Astrocyte (in vitro differentiated cells and primary cell): ENCODE measurements at regions not wholly inside any gene's neighbourhood (a gene's known extent, or its start where the extent isn't known, plus 50 kb on each side); places are given as distances from the start of the nearest gene placed in this dataset.

Experiments used
- DNase-seq: peaks from one replicate; pipeline ENCODE4 v3.0.0-alpha.2; 2010; ENCODE audit warnings: low read depth
- FAIRE-seq: peaks from 2 replicates; lab custom pipeline; 2011; peaks lifted over from hg19 to GRCh38; lab: Jason Lieb, UNC
- H2AFZ ChIP-seq: 2 replicates; pipeline ENCODE4 v1.6.0; 2012; ENCODE audit warnings: low read depth, low read length, inconsistent platforms
- H3K27ac ChIP-seq: 2 replicates; pipeline ENCODE4 v1.5.1; 2011; ENCODE audit warnings: low read depth, low read length, inconsistent platforms
- H3K27me3 ChIP-seq: 2 replicates; pipeline ENCODE4 v1.6.0; 2011; ENCODE audit warnings: low read length, inconsistent platforms; ENCODE audit not compliant: insufficient read depth
- H3K36me3 ChIP-seq: 2 replicates; pipeline ENCODE4 v1.5.1; 2011; ENCODE audit warnings: low read length, inconsistent platforms; ENCODE audit not compliant: insufficient read depth
- H3K4me1 ChIP-seq: 2 replicates; pipeline ENCODE4 v1.5.1; 2011; ENCODE audit warnings: low read length, inconsistent platforms; ENCODE audit not compliant: insufficient read depth
- H3K4me2 ChIP-seq: 2 replicates; pipeline ENCODE4 v1.6.0; 2012; ENCODE audit warnings: low read length, inconsistent platforms
- H3K4me3 ChIP-seq: 2 replicates; pipeline ENCODE4 v1.5.1; 2011; ENCODE audit warnings: low read depth, mild to moderate bottlenecking, low read length, inconsistent platforms; ENCODE audit not compliant: insufficient read depth
- H3K79me2 ChIP-seq: 2 replicates; pipeline ENCODE4 v1.6.0; 2012; ENCODE audit warnings: mild to moderate bottlenecking, low read length, inconsistent platforms; ENCODE audit not compliant: insufficient read depth
- H3K9ac ChIP-seq: 2 replicates; pipeline ENCODE4 v1.6.0; 2012; ENCODE audit warnings: mild to moderate bottlenecking, low read length, inconsistent platforms
- H3K9me3 ChIP-seq: 2 replicates; pipeline ENCODE4 v1.5.1; 2012; ENCODE audit warnings: low read depth, mild to moderate bottlenecking, low read length, inconsistent platforms; ENCODE audit not compliant: insufficient read depth
- H4K20me1 ChIP-seq: 2 replicates; pipeline ENCODE4 v1.6.0; 2012; ENCODE audit warnings: low read length, inconsistent platforms; ENCODE audit not compliant: insufficient read depth
- H3K27ac Mint-ChIP-seq: one replicate; pipeline ENCODE4 v1.8.0; 2021; ENCODE audit warnings: mild to moderate bottlenecking, mixed read lengths; ENCODE audit not compliant: unreplicated experiment
- H3K27me3 Mint-ChIP-seq: one replicate; pipeline ENCODE4 v1.8.0; 2021; ENCODE audit warnings: low read depth, mixed read lengths; ENCODE audit not compliant: unreplicated experiment
- H3K36me3 Mint-ChIP-seq: one replicate; pipeline ENCODE4 v1.8.0; 2021; ENCODE audit warnings: low read depth, mixed read lengths; ENCODE audit not compliant: unreplicated experiment
- H3K4me1 Mint-ChIP-seq: one replicate; pipeline ENCODE4 v1.8.0; 2021; ENCODE audit warnings: low read depth, mixed read lengths; ENCODE audit not compliant: unreplicated experiment
- H3K4me3 Mint-ChIP-seq: one replicate; pipeline ENCODE4 v1.8.0; 2021; ENCODE audit warnings: mild to moderate bottlenecking, moderate library complexity, mixed read lengths; ENCODE audit not compliant: unreplicated experiment
- H3K9me3 Mint-ChIP-seq: one replicate; pipeline ENCODE4 v1.8.0; 2021; ENCODE audit warnings: mild to moderate bottlenecking, mixed read lengths; ENCODE audit not compliant: unreplicated experiment
- EZH2 ChIP-seq: IDR thresholded peaks from 2 replicates; pipeline ENCODE4 v1.6.1; 2012; ENCODE audit warnings: mild to moderate bottlenecking, low read length, inconsistent platforms; ENCODE audit not compliant: insufficient read depth
- TF ChIP-seq, protein P1 (sequence below): IDR thresholded peaks from 2 replicates; pipeline ENCODE4 v1.5.1; 2011; ENCODE audit warnings: low read depth, mild to moderate bottlenecking, inconsistent platforms, low read length, moderate library complexity; ENCODE audit not compliant: insufficient read depth

DNA sequence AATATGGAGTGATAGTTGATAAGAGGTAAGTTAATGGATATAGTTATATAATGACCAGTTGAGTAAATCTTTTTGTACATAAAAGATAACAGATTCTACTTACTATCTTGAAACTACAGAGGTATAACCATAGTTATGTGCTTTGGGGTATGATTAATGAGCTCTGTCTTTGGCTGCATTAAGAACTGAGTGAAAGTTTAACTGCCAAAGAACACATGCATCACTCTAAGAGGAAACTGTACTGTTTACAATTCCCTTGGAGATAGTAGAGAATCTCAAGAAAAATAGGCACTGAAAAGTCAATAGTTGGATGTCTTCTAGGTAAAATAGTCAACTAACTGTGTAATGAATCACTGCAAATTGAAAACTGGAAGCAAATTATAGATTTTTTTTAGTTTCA lies 1129.5 kb downstream of the EPHA7 start:
- Histone ChIP-seq H2AFZ (no peak overlapping the region), H3K36me3 (no peaks in the 10 kb centered on the region), H3K4me3 (no peak overlapping the region), H3K27me3 (no peaks in the 10 kb centered on the region), H3K79me2 (no peaks in the 10 kb centered on the region), H4K20me1 (no peaks in the 10 kb centered on the region), H3K4me1 (no peaks in the 10 kb centered on the region), H3K4me2 (no peak overlapping the region), H3K9ac (no peak overlapping the region), H3K9me3 (no peaks in the 10 kb centered on the region), H3K27ac (no peak overlapping the region)
- no peaks in the 10 kb centered on the region for H3K36me3 Mint-ChIP-seq
- no peaks in the 10 kb centered on the region for H3K9me3 Mint-ChIP-seq
- H3K4me3 Mint-ChIP-seq = no peak overlapping the region
- no peak overlapping the region for H3K27ac Mint-ChIP-seq
- H3K4me1 Mint-ChIP-seq = no peaks in the 10 kb centered on the region
- no peaks in the 10 kb centered on the region for H3K27me3 Mint-ChIP-seq
- no peak for FAIRE-seq
- DNase-seq = no peak
- no peak for TF ChIP-seq EZH2
- TF ChIP-seq, protein P1, sequence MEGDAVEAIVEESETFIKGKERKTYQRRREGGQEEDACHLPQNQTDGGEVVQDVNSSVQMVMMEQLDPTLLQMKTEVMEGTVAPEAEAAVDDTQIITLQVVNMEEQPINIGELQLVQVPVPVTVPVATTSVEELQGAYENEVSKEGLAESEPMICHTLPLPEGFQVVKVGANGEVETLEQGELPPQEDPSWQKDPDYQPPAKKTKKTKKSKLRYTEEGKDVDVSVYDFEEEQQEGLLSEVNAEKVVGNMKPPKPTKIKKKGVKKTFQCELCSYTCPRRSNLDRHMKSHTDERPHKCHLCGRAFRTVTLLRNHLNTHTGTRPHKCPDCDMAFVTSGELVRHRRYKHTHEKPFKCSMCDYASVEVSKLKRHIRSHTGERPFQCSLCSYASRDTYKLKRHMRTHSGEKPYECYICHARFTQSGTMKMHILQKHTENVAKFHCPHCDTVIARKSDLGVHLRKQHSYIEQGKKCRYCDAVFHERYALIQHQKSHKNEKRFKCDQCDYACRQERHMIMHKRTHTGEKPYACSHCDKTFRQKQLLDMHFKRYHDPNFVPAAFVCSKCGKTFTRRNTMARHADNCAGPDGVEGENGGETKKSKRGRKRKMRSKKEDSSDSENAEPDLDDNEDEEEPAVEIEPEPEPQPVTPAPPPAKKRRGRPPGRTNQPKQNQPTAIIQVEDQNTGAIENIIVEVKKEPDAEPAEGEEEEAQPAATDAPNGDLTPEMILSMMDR = no peak

DNA sequence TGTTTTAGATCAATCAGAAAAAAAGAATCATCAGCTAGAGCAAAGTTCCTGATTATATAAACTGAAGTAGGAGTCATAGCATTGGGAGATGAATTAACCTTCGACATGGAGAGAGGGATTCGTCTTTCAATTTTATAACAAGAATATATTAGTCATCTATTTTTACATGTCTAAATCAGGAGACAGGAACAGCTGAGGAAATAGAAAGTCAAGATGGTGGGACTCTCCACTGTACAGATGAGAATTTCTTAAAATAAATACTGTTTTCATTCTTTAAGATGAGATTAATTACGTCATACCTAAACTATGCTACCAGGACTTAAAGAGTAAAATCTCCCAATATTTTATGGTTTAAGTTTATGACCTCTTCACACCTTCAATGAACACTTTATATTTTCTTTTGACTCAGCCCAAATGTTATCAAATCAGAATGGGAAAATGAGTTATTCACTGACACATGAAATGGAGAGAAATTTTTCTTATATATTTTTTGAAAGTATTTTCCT lies 1137.7 kb downstream of the EPHA7 start:
- Mint-ChIP-seq H3K4me3 (no peak overlapping the region), H3K27me3 (no peaks in the 10 kb centered on the region), H3K36me3 (no peaks in the 10 kb centered on the region), H3K27ac (no peak overlapping the region), H3K9me3 (no peaks in the 10 kb centered on the region), H3K4me1 (no peaks in the 10 kb centered on the region)
- Histone ChIP-seq H3K9me3 (no peaks in the 10 kb centered on the region), H3K4me1 (no peaks in the 10 kb centered on the region), H3K4me3 (no peak overlapping the region), H3K27me3 (no peaks in the 10 kb centered on the region), H4K20me1 (no peaks in the 10 kb centered on the region), H2AFZ (no peak overlapping the region), H3K27ac (no peak overlapping the region), H3K79me2 (no peaks in the 10 kb centered on the region), H3K9ac (no peak overlapping the region), H3K36me3 (no peaks in the 10 kb centered on the region), H3K4me2 (no peak overlapping the region)
- TF ChIP-seq, protein P1 = no peak
- no peak for TF ChIP-seq EZH2
- DNase-seq = no peak
- FAIRE-seq = no peak

DNA sequence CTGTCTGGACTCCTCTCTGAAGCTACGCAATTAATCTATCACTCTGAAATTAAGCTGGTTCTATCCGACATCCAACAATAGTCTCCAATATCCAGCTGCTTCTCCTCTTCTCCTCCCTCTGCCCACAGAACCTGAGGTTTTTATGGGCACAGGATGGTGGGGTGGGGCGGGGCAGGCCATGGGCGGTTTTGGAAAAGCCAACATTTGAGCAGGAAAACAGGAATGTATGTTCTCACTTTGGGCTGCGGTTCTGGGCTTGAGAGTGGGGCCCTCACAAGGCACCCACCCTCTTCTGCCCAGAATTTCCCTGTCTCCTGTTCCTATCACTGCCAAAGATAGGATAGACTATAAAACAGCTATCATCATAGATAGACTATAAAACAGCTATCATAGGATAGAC lies 1144.2 kb downstream of the EPHA7 start:
- no peaks in the 10 kb centered on the region for H3K9me3 Mint-ChIP-seq
- no peak overlapping the region for H2AFZ ChIP-seq
- H3K4me3 Mint-ChIP-seq = no peak overlapping the region
- H3K27ac ChIP-seq = no peak overlapping the region
- H3K4me1 Mint-ChIP-seq = no peaks in the 10 kb centered on the region
- H3K36me3 Mint-ChIP-seq = no peaks in the 10 kb centered on the region
- no peaks in the 10 kb centered on the region for H3K36me3 ChIP-seq
- FAIRE-seq = no peak
- H3K4me1 ChIP-seq = no peaks in the 10 kb centered on the region
- H3K27ac Mint-ChIP-seq = no peak overlapping the region
- H4K20me1 ChIP-seq = no peaks in the 10 kb centered on the region
- TF ChIP-seq, protein P1 = no peak
- no peak for TF ChIP-seq EZH2
- no peak overlapping the region for H3K9ac ChIP-seq
- no peak overlapping the region for H3K4me2 ChIP-seq
- no peak for DNase-seq
- H3K27me3 Mint-ChIP-seq = no peaks in the 10 kb centered on the region
- no peaks in the 10 kb centered on the region for H3K27me3 ChIP-seq
- H3K79me2 ChIP-seq = no peaks in the 10 kb centered on the region
- no peaks in the 10 kb centered on the region for H3K9me3 ChIP-seq
- no peak overlapping the region for H3K4me3 ChIP-seq
